CD14-positive monocyte (primary cell): ENCODE measurements at regions not wholly inside any gene's neighbourhood (a gene's known extent, or its start where the extent isn't known, plus 50 kb on each side); places are given as distances from the start of the nearest gene placed in this dataset.

Experiments used
- DNase-seq, 3 donors: peaks; one replicate each; pipeline ENCODE4 v3.0.0-alpha.2; 2011 to 2022
- H2AFZ ChIP-seq: 2 replicates; pipeline ENCODE4 v1.6.0; 2012; ENCODE audit warnings: mild to moderate bottlenecking, low read depth, low read length, inconsistent platforms; ENCODE audit not compliant: insufficient read depth, poor library complexity, severe bottlenecking
- H3K27ac ChIP-seq, 2 donors: 1 replicate in 1 of 2; 2 replicates in 1 of 2; pipeline ENCODE4 v1.5.1; 2012 to 2013; ENCODE audit warnings: low read length in 2 of 2, control low read depth in 1 of 2, inconsistent platforms in 1 of 2, low read depth in 1 of 2, mild to moderate bottlenecking in 1 of 2
- H3K27me3 ChIP-seq, 2 donors: one replicate each; pipeline versions ENCODE4 v1.6.0 to v1.6.1; 2011 to 2013; ENCODE audit warnings: low read length in 2 of 2; ENCODE audit not compliant: control insufficient read depth in 2 of 2, insufficient read depth in 2 of 2
- H3K36me3 ChIP-seq, 2 donors: replicated peaks in 1 of 2; 1 replicate in 1 of 2; 2 replicates in 1 of 2; pipeline versions ENCODE4 v1.5.1 to v1.6.1; 2012 to 2013; ENCODE audit warnings: low read length in 2 of 2, control low read depth in 1 of 2, inconsistent platforms in 1 of 2, mild to moderate bottlenecking in 1 of 2; ENCODE audit not compliant: insufficient read depth in 2 of 2, control insufficient read depth in 1 of 2
- H3K4me1 ChIP-seq, 2 donors: 1 replicate in 1 of 2; 2 replicates in 1 of 2; pipeline versions ENCODE4 v1.5.1 to v1.6.1; 2012 to 2013; ENCODE audit warnings: low read length in 2 of 2, control low read depth in 1 of 2, inconsistent platforms in 1 of 2, mild to moderate bottlenecking in 1 of 2, moderate library complexity in 1 of 2; ENCODE audit not compliant: insufficient read depth in 2 of 2, control insufficient read depth in 1 of 2
- H3K4me2 ChIP-seq: replicated peaks from 2 replicates; pipeline ENCODE3; 2012; ENCODE audit warnings: low read length, moderate library complexity, mild to moderate bottlenecking; ENCODE audit not compliant: poor library complexity, severe bottlenecking; ENCODE audit errors: extremely low read depth
- H3K4me3 ChIP-seq, 3 experiments: fragments of 200-600 bp in 1 of 3; sonication (generic) in 1 of 3; replicated peaks in 1 of 3; 1 replicate in 2 of 3; 2 replicates in 1 of 3; pipeline ENCODE4 v1.5.1; 2011 to 2013; ENCODE audit warnings: low read length in 3 of 3, mild to moderate bottlenecking in 3 of 3, control low read depth in 2 of 3, low read depth in 2 of 3, inconsistent platforms in 1 of 3, moderate library complexity in 1 of 3
- H3K79me2 ChIP-seq: 2 replicates; pipeline ENCODE4 v1.6.0; 2012; ENCODE audit warnings: mild to moderate bottlenecking, control low read depth, inconsistent platforms, low read length, moderate library complexity; ENCODE audit not compliant: insufficient read depth
- H3K9ac ChIP-seq: 2 replicates; pipeline ENCODE4 v1.6.0; 2017; ENCODE audit warnings: low read length, mild to moderate bottlenecking; ENCODE audit not compliant: insufficient read depth, poor library complexity, severe bottlenecking
- H3K9me3 ChIP-seq, 2 donors: replicated peaks in 1 of 2; 1 replicate in 1 of 2; 2 replicates in 1 of 2; pipeline versions ENCODE4 v1.5.1 to v1.6.1; 2012 to 2013; ENCODE audit warnings: low read length in 2 of 2, control low read depth in 1 of 2; ENCODE audit not compliant: control insufficient read depth in 1 of 2, insufficient read depth in 1 of 2
- H4K20me1 ChIP-seq: 2 replicates; pipeline ENCODE4 v1.6.0; 2012; ENCODE audit warnings: mild to moderate bottlenecking, low read length, control low read depth, moderate library complexity; ENCODE audit not compliant: insufficient read depth
- H3K27ac Mint-ChIP-seq, 7 donors: one replicate each; pipeline ENCODE4 v1.8.0; 2020; ENCODE audit warnings: mild to moderate bottlenecking in 7 of 7, mixed read lengths in 7 of 7, moderate library complexity in 6 of 7, inconsistent platforms in 2 of 7
- H3K27me3 Mint-ChIP-seq, 3 donors: one replicate each; pipeline ENCODE4 v1.8.0; 2021 to 2022; ENCODE audit warnings: low read depth in 3 of 3, mild to moderate bottlenecking in 3 of 3, mixed read lengths in 3 of 3, moderate library complexity in 3 of 3, inconsistent platforms in 1 of 3
- H3K36me3 Mint-ChIP-seq, 2 donors: one replicate each; pipeline ENCODE4 v1.8.0; 2020; ENCODE audit warnings: mixed read lengths in 2 of 2, inconsistent platforms in 1 of 2, mild to moderate bottlenecking in 1 of 2
- H3K4me1 Mint-ChIP-seq: one replicate; pipeline ENCODE4 v1.8.0; 2020; ENCODE audit warnings: mild to moderate bottlenecking, mixed read lengths
- H3K4me3 Mint-ChIP-seq, 2 donors: one replicate each; pipeline ENCODE4 v1.8.0; 2020; ENCODE audit warnings: mild to moderate bottlenecking in 2 of 2, mixed read lengths in 2 of 2, moderate library complexity in 1 of 2
- H3K9me3 Mint-ChIP-seq, 7 donors: one replicate each; pipeline ENCODE4 v1.8.0; 2020 to 2022; ENCODE audit warnings: mixed read lengths in 7 of 7, mild to moderate bottlenecking in 6 of 7, moderate library complexity in 6 of 7, inconsistent platforms in 2 of 7
- CTCF ChIP-seq: fragments of 200-600 bp; IDR thresholded peaks from one replicate; pipeline ENCODE4 v1.8.0; 2022; ENCODE audit warnings: antibody characterized with exemption, mild to moderate bottlenecking
- WGBS: methylation state at CpG from one replicate; pipeline ENCODE4 v1.1.5; 2013; ENCODE audit warnings: missing lambda C conversion rate; ENCODE audit not compliant: insufficient coverage; 5-methylcytosine and 5-hydroxymethylcytosine counted together
- intact Hi-C, 2 donors: fragments of 100-400 bp; cut with micrococcal nuclease; formaldehyde crosslinking; loops; one replicate each; pipeline versions ENCODE4 v1.15.0 to v1.15.1; 2023

- no peak for DNase-seq
- Histone ChIP-seq H4K20me1 (no peaks in the 10 kb centered on the region), H3K4me1 (no peaks in the 10 kb centered on the region), H3K36me3 (no peaks in the 10 kb centered on the region), H3K4me2 (no peak overlapping the region), H3K27me3 (no peaks in the 10 kb centered on the region), H3K27ac (no peak overlapping the region), H2AFZ (no peak overlapping the region), H3K4me3 (no peak overlapping the region), H3K9me3 (peaks cover 0 to 8% of the 10 kb centered on the region in 2 donors), H3K79me2 (no peaks in the 10 kb centered on the region), H3K9ac (no peak overlapping the region)
- Mint-ChIP-seq H3K4me1 (no peaks in the 10 kb centered on the region), H3K9me3 (peaks cover 0 to 3% (median 0%) of the 10 kb centered on the region in 7 donors), H3K27ac (no peak overlapping the region), H3K27me3 (peaks cover 0 to 1% (median 1%) of the 10 kb centered on the region in 3 donors), H3K36me3 (no peaks in the 10 kb centered on the region), H3K4me3 (no peak overlapping the region)
- TF ChIP-seq CTCF: no peak
- intact Hi-C loops: no loop called here
Measured at GRCh38 chr13:87393358-87393757, 277.8 kb upstream of the SLITRK5 start.

- no peak overlapping the region for H3K9ac ChIP-seq
- H3K4me3 ChIP-seq: no peak overlapping the region
- no peaks in the 10 kb centered on the region for H3K79me2 ChIP-seq
- Mint-ChIP-seq H3K27me3 (peaks cover 0 to 1% (median 0%) of the 10 kb centered on the region in 3 donors), H3K4me3 (no peak overlapping the region), H3K4me1 (no peaks in the 10 kb centered on the region), H3K9me3 (peaks cover 0 to 6% (median 0%) of the 10 kb centered on the region in 7 donors), H3K36me3 (no peaks in the 10 kb centered on the region), H3K27ac (no peak overlapping the region)
- intact Hi-C loops: no loop called here
- TF ChIP-seq CTCF: no peak
- H3K9me3 ChIP-seq: peaks cover 0 to 8% of the 10 kb centered on the region in 2 donors
- no peak overlapping the region for H2AFZ ChIP-seq
- no peaks in the 10 kb centered on the region for H3K27me3 ChIP-seq
- no peak overlapping the region for H3K4me2 ChIP-seq
- no peak for DNase-seq
- no peaks in the 10 kb centered on the region for H3K4me1 ChIP-seq
- H3K27ac ChIP-seq: no peak overlapping the region
- no peaks in the 10 kb centered on the region for H3K36me3 ChIP-seq
- no peaks in the 10 kb centered on the region for H4K20me1 ChIP-seq
- no CpG with 5 or more reads among the region's 3 CpGs for WGBS
Measured at GRCh38 chr13:87398047-87398446, 273.1 kb upstream of the SLITRK5 start.
